HEK293 (cell line): ENCODE measurements at regions not wholly inside any gene's neighbourhood (a gene's known extent, or its start where the extent isn't known, plus 50 kb on each side); places are given as distances from the start of the nearest gene placed in this dataset.

Experiments
- MYNN ChIP-seq: fragments of 450-650 bp; formaldehyde crosslinking; IDR thresholded peaks from 2 replicates; pipeline ENCODE4 v1.5.1; 2016; ENCODE audit warnings: missing biosample characterization, missing genetic modification characterization, borderline replicate concordance
- ZBTB7A ChIP-seq: fragments of 450-650 bp; formaldehyde crosslinking; IDR thresholded peaks from 2 replicates; pipeline ENCODE4 v1.5.1; 2016; ENCODE audit warnings: low read depth, missing biosample characterization, missing genetic modification characterization
- ZNF114 ChIP-seq: fragments of 450-650 bp; formaldehyde crosslinking; IDR thresholded peaks from 2 replicates; pipeline ENCODE4 v1.5.0; 2017; ENCODE audit warnings: missing biosample characterization, missing genetic modification characterization
- ZNF121 ChIP-seq: fragments of 450-650 bp; formaldehyde crosslinking; IDR thresholded peaks from 2 replicates; pipeline ENCODE4 v1.5.1; 2016; ENCODE audit warnings: missing biosample characterization, missing genetic modification characterization
- ZNF266 ChIP-seq: fragments of 450-650 bp; formaldehyde crosslinking; IDR thresholded peaks from 2 replicates; pipeline ENCODE4 v1.5.1; 2016; ENCODE audit warnings: missing biosample characterization, missing genetic modification characterization, low read depth
- ZNF311 ChIP-seq: fragments of 450-650 bp; formaldehyde crosslinking; IDR thresholded peaks from 2 replicates; pipeline ENCODE4 v1.5.1; 2017; ENCODE audit warnings: missing biosample characterization, missing genetic modification characterization, borderline replicate concordance
- ZNF510 ChIP-seq: fragments of 450-650 bp; formaldehyde crosslinking; IDR thresholded peaks from 2 replicates; pipeline ENCODE4 v1.5.1; 2018; ENCODE audit warnings: mild to moderate bottlenecking, missing genetic modification characterization, missing biosample characterization; ENCODE audit not compliant: insufficient replicate concordance
- ZNF530 ChIP-seq: fragments of 450-650 bp; formaldehyde crosslinking; IDR thresholded peaks from 2 replicates; pipeline ENCODE4 v1.5.1; 2016; ENCODE audit warnings: low read depth, missing biosample characterization, missing genetic modification characterization
- ZNF560 ChIP-seq: fragments of 450-650 bp; formaldehyde crosslinking; IDR thresholded peaks from 2 replicates; pipeline ENCODE4 v1.5.1; 2017; ENCODE audit warnings: missing biosample characterization, missing genetic modification characterization, borderline replicate concordance
- ZNF621 ChIP-seq: fragments of 450-650 bp; formaldehyde crosslinking; IDR thresholded peaks from 2 replicates; pipeline ENCODE4 v1.5.1; 2017; ENCODE audit warnings: missing biosample characterization, missing genetic modification characterization
- TF ChIP-seq, protein P1 (sequence below): fragments of 450-650 bp; formaldehyde crosslinking; IDR thresholded peaks from 2 replicates; pipeline ENCODE4 v1.5.1; 2016; ENCODE audit warnings: missing biosample characterization, missing genetic modification characterization
- TF ChIP-seq, protein P2 (sequence below): fragments of 450-650 bp; formaldehyde crosslinking; IDR thresholded peaks from 2 replicates; pipeline ENCODE4 v1.5.1; 2016; ENCODE audit warnings: missing biosample characterization, missing genetic modification characterization
- TF ChIP-seq, protein P3 (sequence below): fragments of 450-650 bp; formaldehyde crosslinking; IDR thresholded peaks from 2 replicates; pipeline ENCODE4 v1.5.1; 2017; ENCODE audit warnings: missing biosample characterization, mild to moderate bottlenecking, missing genetic modification characterization, moderate library complexity
- TF ChIP-seq, protein P4 (sequence below): fragments of 450-650 bp; formaldehyde crosslinking; IDR thresholded peaks from 2 replicates; pipeline ENCODE4 v1.5.1; 2016; ENCODE audit warnings: missing biosample characterization, missing genetic modification characterization, borderline replicate concordance

DNA sequence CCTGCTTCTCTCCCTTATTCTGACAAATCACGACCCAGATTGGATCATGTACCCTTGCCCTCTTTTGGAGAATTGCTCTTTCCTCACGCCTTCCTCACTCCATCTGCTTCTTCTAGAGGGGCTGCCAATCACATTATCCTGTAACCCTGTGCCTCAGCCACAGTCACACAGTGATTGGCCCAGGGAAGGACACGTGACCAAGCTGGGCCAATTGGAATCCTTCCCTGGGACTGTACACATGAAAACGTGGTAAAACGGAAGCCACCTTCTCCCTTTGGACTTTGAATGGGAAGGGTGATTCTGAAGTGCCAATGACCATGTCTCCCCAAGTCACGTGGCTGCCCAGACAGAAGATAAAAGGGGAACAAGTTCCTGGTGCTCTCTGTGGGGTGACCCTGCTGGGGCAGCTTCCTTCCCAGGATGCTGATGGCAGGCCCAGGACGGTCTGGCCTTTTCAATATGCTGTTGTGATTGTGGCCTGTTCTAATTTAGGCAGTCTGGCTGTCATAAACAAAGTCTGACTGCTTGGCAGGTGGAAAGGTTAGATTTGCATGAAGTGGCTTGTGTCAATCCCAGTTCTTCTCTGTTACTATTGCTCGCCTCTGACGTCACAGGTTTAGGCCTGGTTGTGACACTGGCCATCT, 92.9 kb downstream of the UBIAD1 start:
- TF ChIP-seq, protein P1, sequence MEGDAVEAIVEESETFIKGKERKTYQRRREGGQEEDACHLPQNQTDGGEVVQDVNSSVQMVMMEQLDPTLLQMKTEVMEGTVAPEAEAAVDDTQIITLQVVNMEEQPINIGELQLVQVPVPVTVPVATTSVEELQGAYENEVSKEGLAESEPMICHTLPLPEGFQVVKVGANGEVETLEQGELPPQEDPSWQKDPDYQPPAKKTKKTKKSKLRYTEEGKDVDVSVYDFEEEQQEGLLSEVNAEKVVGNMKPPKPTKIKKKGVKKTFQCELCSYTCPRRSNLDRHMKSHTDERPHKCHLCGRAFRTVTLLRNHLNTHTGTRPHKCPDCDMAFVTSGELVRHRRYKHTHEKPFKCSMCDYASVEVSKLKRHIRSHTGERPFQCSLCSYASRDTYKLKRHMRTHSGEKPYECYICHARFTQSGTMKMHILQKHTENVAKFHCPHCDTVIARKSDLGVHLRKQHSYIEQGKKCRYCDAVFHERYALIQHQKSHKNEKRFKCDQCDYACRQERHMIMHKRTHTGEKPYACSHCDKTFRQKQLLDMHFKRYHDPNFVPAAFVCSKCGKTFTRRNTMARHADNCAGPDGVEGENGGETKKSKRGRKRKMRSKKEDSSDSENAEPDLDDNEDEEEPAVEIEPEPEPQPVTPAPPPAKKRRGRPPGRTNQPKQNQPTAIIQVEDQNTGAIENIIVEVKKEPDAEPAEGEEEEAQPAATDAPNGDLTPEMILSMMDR (tag by site-specific recombination) = no peak
- TF ChIP-seq, protein P2, sequence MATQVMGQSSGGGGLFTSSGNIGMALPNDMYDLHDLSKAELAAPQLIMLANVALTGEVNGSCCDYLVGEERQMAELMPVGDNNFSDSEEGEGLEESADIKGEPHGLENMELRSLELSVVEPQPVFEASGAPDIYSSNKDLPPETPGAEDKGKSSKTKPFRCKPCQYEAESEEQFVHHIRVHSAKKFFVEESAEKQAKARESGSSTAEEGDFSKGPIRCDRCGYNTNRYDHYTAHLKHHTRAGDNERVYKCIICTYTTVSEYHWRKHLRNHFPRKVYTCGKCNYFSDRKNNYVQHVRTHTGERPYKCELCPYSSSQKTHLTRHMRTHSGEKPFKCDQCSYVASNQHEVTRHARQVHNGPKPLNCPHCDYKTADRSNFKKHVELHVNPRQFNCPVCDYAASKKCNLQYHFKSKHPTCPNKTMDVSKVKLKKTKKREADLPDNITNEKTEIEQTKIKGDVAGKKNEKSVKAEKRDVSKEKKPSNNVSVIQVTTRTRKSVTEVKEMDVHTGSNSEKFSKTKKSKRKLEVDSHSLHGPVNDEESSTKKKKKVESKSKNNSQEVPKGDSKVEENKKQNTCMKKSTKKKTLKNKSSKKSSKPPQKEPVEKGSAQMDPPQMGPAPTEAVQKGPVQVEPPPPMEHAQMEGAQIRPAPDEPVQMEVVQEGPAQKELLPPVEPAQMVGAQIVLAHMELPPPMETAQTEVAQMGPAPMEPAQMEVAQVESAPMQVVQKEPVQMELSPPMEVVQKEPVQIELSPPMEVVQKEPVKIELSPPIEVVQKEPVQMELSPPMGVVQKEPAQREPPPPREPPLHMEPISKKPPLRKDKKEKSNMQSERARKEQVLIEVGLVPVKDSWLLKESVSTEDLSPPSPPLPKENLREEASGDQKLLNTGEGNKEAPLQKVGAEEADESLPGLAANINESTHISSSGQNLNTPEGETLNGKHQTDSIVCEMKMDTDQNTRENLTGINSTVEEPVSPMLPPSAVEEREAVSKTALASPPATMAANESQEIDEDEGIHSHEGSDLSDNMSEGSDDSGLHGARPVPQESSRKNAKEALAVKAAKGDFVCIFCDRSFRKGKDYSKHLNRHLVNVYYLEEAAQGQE (tag by site-specific recombination) = no peak
- TF ChIP-seq, protein P3, sequence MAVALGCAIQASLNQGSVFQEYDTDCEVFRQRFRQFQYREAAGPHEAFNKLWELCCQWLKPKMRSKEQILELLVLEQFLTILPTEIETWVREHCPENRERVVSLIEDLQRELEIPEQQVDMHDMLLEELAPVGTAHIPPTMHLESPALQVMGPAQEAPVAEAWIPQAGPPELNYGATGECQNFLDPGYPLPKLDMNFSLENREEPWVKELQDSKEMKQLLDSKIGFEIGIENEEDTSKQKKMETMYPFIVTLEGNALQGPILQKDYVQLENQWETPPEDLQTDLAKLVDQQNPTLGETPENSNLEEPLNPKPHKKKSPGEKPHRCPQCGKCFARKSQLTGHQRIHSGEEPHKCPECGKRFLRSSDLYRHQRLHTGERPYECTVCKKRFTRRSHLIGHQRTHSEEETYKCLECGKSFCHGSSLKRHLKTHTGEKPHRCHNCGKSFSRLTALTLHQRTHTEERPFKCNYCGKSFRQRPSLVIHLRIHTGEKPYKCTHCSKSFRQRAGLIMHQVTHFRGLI (tag by site-specific recombination) = no peak
- no peak for TF ChIP-seq ZNF266
- TF ChIP-seq, protein P4, sequence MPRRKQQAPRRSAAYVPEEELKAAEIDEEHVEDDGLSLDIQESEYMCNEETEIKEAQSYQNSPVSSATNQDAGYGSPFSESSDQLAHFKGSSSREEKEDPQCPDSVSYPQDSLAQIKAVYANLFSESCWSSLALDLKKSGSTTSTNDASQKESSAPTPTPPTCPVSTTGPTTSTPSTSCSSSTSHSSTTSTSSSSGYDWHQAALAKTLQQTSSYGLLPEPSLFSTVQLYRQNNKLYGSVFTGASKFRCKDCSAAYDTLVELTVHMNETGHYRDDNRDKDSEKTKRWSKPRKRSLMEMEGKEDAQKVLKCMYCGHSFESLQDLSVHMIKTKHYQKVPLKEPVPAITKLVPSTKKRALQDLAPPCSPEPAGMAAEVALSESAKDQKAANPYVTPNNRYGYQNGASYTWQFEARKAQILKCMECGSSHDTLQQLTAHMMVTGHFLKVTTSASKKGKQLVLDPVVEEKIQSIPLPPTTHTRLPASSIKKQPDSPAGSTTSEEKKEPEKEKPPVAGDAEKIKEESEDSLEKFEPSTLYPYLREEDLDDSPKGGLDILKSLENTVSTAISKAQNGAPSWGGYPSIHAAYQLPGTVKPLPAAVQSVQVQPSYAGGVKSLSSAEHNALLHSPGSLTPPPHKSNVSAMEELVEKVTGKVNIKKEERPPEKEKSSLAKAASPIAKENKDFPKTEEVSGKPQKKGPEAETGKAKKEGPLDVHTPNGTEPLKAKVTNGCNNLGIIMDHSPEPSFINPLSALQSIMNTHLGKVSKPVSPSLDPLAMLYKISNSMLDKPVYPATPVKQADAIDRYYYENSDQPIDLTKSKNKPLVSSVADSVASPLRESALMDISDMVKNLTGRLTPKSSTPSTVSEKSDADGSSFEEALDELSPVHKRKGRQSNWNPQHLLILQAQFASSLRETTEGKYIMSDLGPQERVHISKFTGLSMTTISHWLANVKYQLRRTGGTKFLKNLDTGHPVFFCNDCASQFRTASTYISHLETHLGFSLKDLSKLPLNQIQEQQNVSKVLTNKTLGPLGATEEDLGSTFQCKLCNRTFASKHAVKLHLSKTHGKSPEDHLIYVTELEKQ (tag by site-specific recombination) = no peak
- no peak for TF ChIP-seq ZNF621 (tag by site-specific recombination)
- no peak for TF ChIP-seq MYNN (tag by site-specific recombination)
- TF ChIP-seq ZNF311 (tag by site-specific recombination) = no peak
- no peak for TF ChIP-seq ZNF560
- no peak for TF ChIP-seq ZNF114 (tag by site-specific recombination)
- TF ChIP-seq ZNF530 (tag by site-specific recombination) = no peak
- no peak for TF ChIP-seq ZNF121 (tag by site-specific recombination)
- TF ChIP-seq ZNF510 = no peak
- TF ChIP-seq ZBTB7A (tag by site-specific recombination) = no peak
